ENCODE measurements at regions not wholly inside any gene's neighbourhood (a gene's known extent, or its start where the extent isn't known, plus 50 kb on each side); places are given as distances from the start of the nearest gene placed in this dataset.

GRCh38 chr4:123485601-123486000 is 89.0 kb downstream of the SPRY1 start:
- WGBS, 2 donors, result 75 to 81% methylated on average over 1 of the region's 1 CpG
- no peaks in the 10 kb centered on the region for H3K9me3 ChIP-seq
- H3K27ac ChIP-seq, result no peak overlapping the region
- no peak for DNase-seq
- TF ChIP-seq POLR2A (IDR thresholded peaks at IDR 0.05) (no peak), EP300 (IDR thresholded peaks at IDR 0.05) (no peak), POLR2AphosphoS5 (IDR thresholded peaks at IDR 0.05) (no peak), CTCF (IDR thresholded peaks at IDR 0.05) (no peak)
- no peaks in the 10 kb centered on the region for H3K4me1 ChIP-seq
- ATAC-seq (ENCODE audit: low FRiP score in 2 of 2), result no peak
- H3K36me3 ChIP-seq, result no peaks in the 10 kb centered on the region
- H3K27me3 ChIP-seq, result no peaks in the 10 kb centered on the region
- no peak overlapping the region for H3K4me3 ChIP-seq

GRCh38 chr4:123488916-123489315 is 92.3 kb downstream of the SPRY1 start:
- ATAC-seq (ENCODE audit: low FRiP score in 2 of 2), result peak in 1 of 2 donors; percentile 79
- Histone ChIP-seq H3K27me3 (no peaks in the 10 kb centered on the region), H3K9me3 (no peaks in the 10 kb centered on the region), H3K36me3 (no peaks in the 10 kb centered on the region), H3K4me3 (no peak overlapping the region), H3K27ac (no peak overlapping the region), H3K4me1 (no peaks in the 10 kb centered on the region)
- DNase-seq, result no peak
- 55 to 75% methylated on average over 5 of the region's 5 CpGs for WGBS, 2 donors
- TF ChIP-seq POLR2AphosphoS5 (IDR thresholded peaks at IDR 0.05) (peak in 1 of 2 donors; percentile 15), CTCF (IDR thresholded peaks at IDR 0.05) (no peak), POLR2A (IDR thresholded peaks at IDR 0.05) (peak in 1 of 4 donors; percentile 48)

GRCh38 chr4:123495530-123495929 is 98.9 kb downstream of the SPRY1 start:
- Histone ChIP-seq H3K4me3 (no peak overlapping the region), H3K27me3 (no peaks in the 10 kb centered on the region), H3K36me3 (no peaks in the 10 kb centered on the region), H3K4me1 (no peaks in the 10 kb centered on the region), H3K9me3 (no peaks in the 10 kb centered on the region), H3K27ac (no peak overlapping the region)
- peak in 1 of 2 donors; percentile 26 for DNase-seq
- WGBS, 2 donors, result 94 to 98% methylated on average over 2 of the region's 2 CpGs
- no peak for TF ChIP-seq CTCF (IDR thresholded peaks at IDR 0.05)
- peak in 1 of 2 donors; percentile 18 for TF ChIP-seq POLR2AphosphoS5 (IDR thresholded peaks at IDR 0.05)
- no peak for TF ChIP-seq POLR2A (IDR thresholded peaks at IDR 0.05)
- no peak for TF ChIP-seq EP300 (IDR thresholded peaks at IDR 0.05)
- ATAC-seq (ENCODE audit: low FRiP score in 2 of 2), result no peak

- H3K4me1 ChIP-seq, result no peaks in the 10 kb centered on the region
- TF ChIP-seq POLR2A (IDR thresholded peaks at IDR 0.05) (no peak), POLR2AphosphoS5 (IDR thresholded peaks at IDR 0.05) (no peak), CTCF (IDR thresholded peaks at IDR 0.05) (no peak), EP300 (IDR thresholded peaks at IDR 0.05) (no peak)
- H3K27me3 ChIP-seq, result no peaks in the 10 kb centered on the region
- H3K4me3 ChIP-seq, result no peak overlapping the region
- H3K9me3 ChIP-seq, result no peaks in the 10 kb centered on the region
- DNase-seq, result no peak
- H3K27ac ChIP-seq, result no peak overlapping the region
- WGBS, 2 donors, result 83 to 85% methylated on average over 4 of the region's 4 CpGs
- no peaks in the 10 kb centered on the region for H3K36me3 ChIP-seq
- ATAC-seq (ENCODE audit: low FRiP score in 2 of 2), result no peak
Observed at GRCh38 chr4:123496421-123496820, 99.8 kb downstream of the SPRY1 start.

GRCh38 chr4:123497340-123497739 is 100.7 kb downstream of the SPRY1 start:
- Histone ChIP-seq H3K4me3 (no peak overlapping the region), H3K9me3 (no peaks in the 10 kb centered on the region), H3K27me3 (no peaks in the 10 kb centered on the region), H3K27ac (no peak overlapping the region), H3K4me1 (no peaks in the 10 kb centered on the region), H3K36me3 (no peaks in the 10 kb centered on the region)
- 72 to 76% methylated on average over 6 of the region's 6 CpGs for WGBS, 2 donors
- TF ChIP-seq CTCF (IDR thresholded peaks at IDR 0.05) (no peak), POLR2AphosphoS5 (IDR thresholded peaks at IDR 0.05) (no peak), POLR2A (IDR thresholded peaks at IDR 0.05) (no peak), EP300 (IDR thresholded peaks at IDR 0.05) (no peak)
- DNase-seq (no peak), ATAC-seq (ENCODE audit: low FRiP score in 2 of 2) (no peak)

All from upper lobe of left lung (tissue), 6 donors.